GM19452 (cell line): ENCODE measurements at regions not wholly inside any gene's neighbourhood (a gene's known extent, or its start where the extent isn't known, plus 50 kb on each side); places are given as distances from the start of the nearest gene placed in this dataset.
"Not testable (repeated sequence)": the region's sequence is repeated elsewhere in the genome, so short reads cannot be mapped to it uniquely, and the experiment has no call there.

Source experiments
- ATAC-seq: cut with Tn5 transposase; IDR thresholded peaks from one replicate; pipeline ENCODE4 v1.9.1; 2021; ENCODE audit not compliant: unreplicated experiment

DNA sequence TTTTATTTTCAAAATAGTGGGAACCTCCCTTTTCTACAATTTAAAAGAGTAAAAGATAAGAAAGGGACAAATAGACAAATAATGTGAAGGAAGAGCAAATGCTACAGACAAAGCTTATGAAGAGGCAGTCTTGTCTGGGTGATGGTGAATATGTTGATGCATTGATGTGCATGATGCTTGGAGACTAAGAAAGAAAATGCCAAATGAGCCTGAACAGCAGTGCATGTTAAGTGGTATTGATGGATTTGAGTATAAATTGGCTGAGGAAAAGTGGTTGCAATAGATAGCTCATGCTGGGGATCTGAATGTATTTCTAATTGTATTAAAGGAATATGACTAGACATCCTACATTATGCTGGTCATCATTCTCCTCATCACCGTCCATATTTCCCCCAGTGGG lies 268.6 kb upstream of the ANO5 start:
- ATAC-seq, result no peak

DNA sequence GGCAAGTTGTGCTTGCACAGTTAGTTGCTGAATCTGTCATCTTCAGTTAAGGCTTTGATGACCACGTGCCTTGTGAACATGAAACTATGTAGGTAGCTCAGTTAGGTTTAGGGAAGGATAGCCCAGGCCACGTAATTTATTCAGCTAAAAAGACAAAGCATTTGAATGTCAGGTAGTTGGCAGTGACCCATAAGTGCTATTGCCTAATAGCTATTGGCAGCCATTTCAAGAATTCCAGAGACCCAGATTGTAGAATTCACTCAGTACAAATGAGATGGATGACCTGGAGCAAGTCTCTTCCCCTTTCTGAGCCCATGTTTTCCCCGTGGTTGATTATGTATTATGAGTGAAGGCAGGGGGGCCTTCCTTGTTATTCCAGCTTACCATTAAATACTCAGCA lies 265.3 kb upstream of the ANO5 start:
- ATAC-seq, result no peak

DNA sequence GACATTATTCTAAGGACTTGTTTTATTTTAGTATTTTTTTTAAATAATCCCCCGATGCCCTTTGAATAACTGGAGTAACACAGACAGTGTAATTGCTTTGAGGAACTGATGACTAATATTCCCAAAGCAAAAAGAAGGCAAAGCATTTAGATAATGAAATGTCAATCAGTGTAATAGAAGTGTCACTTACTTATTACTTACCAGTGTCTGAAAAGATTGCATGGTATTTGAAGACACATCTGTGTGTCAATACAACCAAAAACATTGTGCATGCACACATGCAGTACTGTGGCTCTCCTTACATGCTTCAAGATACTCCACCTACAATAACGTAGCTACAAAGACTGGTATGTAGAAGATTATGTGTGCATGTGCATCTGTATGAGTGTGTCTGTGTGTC lies 264.0 kb upstream of the ANO5 start:
- no peak for ATAC-seq

DNA sequence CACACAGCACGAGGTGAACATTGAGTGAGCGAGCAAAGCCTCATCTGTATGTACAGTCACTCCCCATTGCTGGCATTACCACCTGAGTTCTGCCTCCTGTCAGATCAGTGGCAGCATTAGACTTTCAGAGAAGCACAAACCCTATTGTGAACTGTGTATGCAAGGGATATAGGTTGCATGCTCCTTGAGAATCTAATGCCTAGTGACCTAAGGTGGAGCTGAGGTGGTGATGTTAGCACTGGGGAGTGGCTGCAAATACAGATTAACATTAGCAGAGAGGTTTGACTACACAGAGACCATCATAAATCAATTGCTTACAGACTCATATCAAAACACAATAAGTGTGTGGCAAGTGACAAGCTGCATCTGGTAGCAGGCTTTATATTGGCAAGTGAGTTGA lies 262.5 kb upstream of the ANO5 start:
- no peak for ATAC-seq

DNA sequence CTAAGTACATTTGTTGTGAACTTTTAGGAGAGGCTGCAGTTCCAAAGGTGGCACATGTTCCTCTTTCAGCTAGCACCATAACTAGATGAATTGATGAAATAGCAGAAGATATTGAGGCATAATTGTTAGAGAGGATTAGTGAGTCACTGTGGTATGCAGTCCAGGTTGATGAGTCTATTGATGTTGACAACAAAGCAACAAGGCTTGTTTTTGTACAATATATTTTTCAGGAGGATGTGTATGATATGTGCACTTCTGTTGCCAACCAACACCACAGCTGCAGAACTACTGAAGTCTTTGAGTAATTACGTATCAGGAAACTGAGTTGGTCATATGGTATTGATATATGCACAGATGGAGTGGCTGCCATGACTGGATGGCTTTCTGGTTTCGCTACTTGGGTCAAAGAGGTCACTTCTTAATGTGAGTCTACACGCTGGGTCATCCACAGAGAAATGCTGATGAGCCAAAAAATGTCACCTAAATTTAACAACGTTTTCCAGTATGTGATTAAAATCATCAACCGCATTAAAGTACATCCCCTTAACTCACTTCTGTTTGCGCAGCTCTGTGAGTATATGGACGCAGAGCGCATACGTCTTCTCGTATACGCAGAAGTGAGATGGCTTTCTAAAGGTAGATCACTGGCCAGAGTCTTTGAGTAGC lies 261.3 kb upstream of the ANO5 start:
- ATAC-seq, result no peak

DNA sequence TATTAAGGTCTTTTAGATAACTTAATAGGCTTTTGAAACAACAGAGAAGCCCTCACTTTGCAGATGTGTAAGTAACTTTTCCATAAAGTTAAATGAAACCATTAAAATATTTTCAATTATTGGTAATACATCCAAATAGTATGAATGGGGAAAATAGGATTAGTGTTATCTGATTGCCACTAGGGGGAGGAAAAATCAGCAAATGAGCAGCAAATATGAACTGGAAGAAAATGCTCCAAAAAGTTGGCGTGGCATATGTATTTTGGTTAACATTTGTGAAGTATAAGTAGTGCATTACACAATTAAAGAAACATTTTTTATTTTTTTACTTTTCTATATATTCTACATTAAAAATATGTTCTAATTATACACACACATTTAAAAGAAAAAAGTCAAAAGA lies 259.8 kb upstream of the ANO5 start:
- ATAC-seq, result no peak

DNA sequence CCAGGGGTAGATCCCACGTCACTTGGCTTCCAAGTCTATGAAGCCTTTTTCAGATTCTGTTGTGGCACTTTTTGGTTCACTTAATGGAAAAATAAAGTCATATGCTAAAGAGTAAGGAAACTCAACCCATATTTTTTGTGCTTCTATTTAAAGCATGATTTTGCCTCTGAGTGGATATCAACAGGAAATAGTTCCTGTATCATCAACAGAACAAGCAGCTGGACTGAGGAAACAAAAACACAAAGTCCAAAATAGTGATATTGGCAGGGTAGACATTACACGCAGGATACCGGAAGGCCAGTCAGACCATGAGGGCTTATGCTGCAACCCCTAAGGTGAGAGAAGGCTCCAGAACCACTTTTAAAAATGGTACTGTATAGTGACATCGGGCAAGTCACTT lies 248.3 kb upstream of the ANO5 start:
- ATAC-seq, result no peak

DNA sequence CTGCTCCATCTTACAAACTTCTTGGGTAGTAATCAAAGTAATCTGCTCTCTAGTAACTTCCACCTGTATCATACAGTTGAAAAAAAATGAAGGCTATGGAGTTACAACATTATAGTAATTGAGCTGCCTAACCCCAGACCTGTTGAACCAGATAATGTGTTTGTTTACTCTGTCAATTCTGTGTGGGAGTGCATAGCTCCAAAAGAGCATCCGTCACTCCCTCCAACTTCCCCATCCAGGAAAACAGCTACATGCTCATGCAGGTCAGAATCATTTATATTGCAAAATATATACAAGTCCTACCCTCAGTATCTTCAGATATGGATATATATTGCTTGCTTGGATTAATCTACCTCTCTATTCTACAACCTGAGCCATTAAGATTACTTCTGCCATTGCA lies 244.0 kb upstream of the ANO5 start:
- ATAC-seq, result no peak

DNA sequence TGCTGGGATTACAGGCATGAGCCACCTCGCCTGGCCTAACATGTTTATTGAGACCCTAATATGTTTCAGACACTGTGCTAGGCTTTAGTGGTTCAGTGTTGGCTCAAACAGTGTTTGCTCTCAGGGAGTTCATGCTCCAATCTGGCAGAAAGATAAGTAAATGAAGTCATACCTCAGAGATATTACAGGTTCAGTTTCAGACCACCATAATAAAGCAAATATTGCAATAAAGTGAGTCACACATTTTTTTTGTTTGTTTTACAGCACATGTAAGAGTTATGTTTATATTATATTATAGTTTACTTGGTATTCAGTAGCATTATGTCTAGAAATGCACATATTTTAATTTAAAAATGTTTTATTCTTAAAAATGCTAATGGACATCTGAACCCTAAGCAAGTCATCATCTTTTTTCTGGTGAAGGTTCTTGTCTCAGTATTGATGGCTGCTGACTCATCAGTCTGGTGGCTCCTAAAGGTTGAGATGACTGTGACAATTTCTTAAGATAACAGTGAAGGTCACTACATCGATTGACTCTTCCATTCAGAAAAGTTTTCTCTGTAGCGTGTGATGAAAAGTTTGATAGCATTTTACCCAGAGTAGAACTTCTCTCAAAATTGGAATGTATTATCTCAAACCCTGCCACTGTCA lies 243.0 kb upstream of the ANO5 start:
- ATAC-seq, result no peak

DNA sequence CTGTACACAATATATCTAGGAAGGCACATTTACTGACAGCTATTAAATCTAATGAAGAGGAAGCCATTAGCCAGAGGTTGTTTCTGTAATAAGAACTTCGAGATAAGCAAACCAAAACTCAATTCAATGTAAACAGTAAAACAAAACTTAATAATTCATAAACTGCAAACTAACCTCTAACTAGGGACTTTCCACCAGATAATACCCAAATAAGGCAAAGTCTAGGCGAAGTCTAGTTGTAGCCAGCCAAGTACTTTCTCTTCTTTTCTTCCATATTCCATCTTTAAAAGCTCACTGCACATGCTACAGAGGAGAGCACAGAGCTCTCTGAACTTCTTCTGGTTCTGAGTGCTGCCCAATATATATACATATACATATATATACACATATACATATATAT lies 229.9 kb upstream of the ANO5 start:
- ATAC-seq, result peak; percentile 56

DNA sequence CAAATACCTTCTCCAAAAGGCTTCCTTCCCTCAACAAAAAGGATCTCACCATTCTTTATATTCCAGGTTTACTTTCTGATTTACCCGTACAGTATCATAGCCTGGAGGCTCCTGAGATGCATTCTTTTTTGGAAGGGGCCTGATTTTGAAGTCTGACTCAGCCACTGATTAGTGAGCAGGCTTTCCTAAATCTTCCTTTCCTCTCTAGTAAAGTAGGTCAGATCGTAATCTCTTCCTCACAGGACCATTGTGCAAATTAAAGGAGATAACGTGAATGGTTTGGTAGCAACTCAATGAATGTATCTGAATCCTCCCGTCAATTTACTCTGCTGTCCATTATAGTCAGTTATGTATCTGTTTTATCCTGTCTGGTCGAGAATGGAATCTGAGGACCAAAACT lies 227.7 kb upstream of the ANO5 start:
- ATAC-seq, result no peak

DNA sequence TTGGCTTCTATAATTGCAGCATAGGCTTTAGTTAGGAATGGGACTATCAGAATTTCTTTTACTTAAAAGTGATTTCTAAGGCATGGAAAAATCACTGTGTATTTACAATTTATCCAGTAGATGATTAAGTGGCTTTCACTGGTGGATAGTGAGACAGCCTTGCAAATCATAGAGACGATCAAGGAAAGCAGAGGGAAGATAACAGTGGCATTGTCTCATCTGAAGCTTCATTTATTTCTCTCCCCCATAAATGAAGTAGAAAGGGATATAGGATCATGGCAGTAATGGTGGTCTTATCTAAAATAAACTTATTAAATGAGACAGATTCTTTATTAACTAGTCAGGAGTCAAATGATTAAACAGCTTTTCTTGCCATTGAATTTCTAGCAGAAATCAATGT lies 224.2 kb upstream of the ANO5 start:
- no peak for ATAC-seq

DNA sequence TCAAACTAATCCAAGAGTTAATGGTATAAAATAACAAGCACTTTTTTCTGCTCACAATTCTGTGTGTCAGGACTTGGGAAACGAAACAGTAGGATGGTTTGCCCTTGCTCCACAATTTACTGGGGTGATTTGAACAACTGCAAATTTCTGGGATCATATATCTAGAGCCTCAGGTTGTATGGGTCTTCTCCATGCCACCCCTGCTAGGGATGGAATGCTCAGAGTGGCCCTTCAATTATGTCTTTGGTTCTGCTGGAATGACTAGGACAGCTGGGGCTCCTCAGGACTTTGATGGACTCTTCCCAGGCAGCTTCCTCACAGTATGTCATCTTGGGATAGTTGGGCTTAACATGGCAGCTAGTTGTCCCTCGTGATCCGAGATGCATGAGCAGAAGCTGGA lies 223.0 kb upstream of the ANO5 start:
- no peak for ATAC-seq

DNA sequence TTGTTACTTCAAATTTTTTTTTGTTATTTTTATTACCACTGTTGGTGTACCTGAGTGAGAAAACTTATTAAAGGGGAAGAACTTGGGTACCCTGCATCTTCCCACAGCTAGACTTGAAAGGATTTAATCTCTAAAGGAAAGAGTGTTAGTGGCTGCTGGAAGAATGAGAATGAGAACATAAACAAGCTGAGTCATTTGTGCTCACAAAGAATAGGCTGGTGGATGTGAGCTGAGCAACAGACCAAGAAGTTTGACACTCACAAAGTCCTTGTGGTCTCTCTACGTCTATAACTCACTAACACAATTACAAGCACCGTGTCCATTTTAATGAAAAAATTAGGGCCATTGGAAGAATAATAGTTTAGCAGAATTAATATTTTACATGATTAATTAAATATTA lies 217.6 kb upstream of the ANO5 start:
- ATAC-seq, result no peak

DNA sequence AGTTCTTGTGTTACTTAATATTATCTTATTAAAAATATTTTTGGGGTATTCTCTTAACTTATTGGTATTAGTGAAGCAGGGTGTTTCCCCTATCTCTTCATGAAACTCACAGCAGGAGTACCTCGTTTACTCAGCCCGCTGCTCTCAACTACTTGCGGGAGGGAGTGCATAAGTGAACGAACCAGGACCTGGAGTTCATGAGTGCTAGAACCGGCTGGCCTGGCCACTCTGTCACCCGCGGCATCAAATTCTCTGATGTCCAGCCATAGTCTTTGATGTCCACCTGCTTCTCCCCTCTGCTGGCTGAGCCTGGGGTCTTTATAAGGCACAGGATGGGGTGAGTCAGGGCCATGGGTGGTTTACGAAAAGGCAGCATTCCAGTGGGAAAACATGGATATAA lies 216.7 kb upstream of the ANO5 start:
- no peak for ATAC-seq

DNA sequence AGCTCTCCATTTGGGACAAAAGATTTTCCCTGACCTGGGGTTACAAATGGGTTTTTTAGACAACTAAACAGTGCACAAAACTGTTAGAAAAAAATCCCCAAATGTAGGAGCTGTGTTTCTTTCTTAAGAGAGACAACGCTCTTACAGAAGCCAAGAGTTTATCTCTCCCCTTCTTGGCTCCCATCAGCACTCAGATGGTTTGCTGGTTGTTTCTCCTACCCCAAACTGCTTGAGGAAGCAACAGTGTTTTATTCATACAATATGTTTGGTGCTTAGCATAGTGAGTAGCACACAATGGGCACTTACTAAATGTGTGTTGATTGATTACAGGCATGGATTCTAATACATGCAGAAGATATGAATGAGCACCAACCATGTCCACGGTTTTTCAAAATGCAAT lies 209.5 kb upstream of the ANO5 start:
- no peak for ATAC-seq

DNA sequence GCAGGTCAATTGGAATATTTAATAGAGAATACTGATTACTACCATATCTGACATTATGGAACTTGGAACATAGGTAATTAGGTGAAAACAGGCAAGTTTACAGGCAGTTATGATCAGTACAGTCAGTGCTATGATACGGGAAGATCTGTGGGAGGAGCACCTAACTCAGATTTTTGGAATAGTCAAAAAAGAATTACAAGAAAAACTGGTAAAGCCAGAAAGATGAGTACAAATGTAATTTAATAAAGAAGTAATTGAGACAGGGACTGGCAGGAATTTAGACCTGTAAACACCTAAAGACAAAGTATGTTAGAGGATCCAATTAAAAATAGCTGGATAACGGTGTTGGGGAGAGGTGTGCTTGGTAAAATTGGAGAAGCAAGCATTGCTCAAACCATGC lies 206.5 kb upstream of the ANO5 start:
- no peak for ATAC-seq

DNA sequence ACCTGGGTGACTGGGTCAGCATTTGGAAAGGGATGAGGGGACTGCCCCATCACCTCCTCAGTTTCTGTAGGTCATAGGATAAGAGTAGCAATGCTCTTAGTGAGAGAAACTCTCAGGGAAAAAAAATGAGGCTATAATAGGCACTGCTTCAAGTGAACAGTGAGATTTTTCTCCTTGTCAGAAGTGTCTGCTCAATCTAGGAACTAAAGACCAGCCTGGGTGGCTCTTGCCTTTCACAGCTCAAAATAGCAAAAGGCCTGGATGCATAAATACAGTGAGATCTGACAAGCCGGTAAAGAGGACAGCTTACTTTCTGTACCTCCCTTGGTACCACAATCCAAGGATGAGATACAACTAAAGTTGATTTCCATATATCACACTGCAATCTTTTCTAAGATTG lies 205.6 kb upstream of the ANO5 start:
- no peak for ATAC-seq

DNA sequence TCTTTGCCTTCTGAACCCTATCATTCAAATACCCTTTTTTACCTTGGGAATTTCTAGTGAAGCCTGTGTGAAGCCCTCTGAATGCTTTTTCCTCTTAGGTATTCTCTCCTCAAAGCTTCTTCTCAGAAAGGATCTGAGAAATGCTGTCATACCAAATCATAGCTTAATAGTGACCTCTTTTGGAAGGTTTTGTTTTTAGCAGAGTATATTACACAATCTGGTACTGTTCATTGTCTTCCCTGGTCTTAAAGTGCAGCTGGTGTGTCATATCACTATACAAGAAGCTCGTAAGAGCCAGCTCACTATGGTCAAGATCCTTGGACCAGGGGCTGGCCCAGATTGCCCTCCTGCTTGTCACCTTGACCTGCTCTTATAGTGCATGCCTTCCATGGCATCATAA lies 204.4 kb upstream of the ANO5 start:
- ATAC-seq, result no peak

DNA sequence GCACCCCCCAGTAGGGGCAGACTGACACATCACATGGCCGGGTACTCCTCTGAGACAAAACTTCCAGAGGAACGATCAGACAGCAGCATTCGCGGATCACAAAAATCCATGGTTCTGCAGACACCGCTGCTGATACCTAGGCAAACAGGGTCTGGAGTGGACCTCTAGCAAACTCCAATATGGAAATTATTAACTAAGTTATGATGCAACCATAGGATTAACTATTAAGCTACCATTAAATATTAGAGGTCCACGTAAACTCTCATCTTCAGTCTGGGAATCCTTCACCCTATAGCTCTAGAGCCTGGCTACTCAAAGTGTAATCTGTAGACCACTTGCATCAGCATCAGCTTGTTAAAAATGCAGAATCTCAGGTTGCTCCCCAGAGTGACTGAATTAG lies 191.1 kb upstream of the ANO5 start:
- not testable (repeated sequence) for ATAC-seq

DNA sequence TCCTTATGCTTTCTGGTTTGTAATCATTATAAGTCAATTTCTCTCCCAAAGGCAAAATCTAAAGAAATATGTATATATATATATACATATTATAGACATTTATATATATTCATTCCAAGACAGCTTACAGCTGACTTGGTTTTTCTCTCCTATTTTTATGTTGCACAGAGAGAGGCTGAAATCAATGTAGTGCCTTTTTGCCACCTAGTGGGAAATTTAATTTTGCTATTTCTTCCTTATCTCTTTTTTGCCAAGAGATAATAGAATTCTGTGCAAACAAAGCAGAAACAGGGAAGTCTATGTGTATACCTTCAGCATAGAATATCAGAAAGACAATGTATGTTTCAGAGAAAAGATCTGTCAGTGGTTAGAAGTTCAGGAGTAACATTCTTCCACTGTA lies 186.0 kb upstream of the ANO5 start:
- no peak for ATAC-seq

DNA sequence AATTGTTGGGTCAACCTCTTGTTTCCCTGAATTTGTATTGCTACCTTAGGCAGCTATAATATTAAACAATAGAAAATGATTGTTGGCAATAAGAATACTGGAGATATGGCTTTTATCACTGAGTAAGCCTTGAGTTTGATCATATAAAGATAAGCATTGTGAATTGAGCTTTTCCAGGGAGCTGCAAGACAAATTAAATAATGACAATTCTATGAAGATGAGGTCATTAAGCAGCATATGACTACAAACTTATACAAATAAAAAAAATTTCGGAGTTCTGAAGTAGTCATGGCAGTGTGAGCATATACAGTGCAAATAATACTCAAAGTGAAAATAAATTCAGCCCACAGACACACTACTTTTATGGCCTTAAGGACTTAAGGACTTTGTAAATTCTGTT lies 161.1 kb upstream of the ANO5 start:
- no peak for ATAC-seq

DNA sequence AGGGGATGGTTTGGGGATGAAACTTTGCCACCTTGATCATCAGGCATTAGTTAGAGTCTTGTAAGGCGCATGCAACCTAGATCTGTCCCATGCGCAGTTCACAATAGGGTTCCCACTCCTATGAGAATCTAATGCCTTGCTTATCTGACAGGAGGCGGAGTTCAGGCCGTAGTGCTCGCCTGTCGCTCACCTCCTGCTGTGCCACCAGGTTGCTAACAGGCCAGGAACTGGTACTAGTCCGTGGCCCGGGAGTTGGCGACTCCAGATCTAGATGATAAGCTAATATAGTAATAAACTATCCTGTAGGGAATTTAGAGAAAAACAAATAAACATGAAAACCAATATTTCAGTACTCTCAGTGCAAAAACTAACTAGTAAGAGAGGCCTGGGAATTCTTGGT lies 155.4 kb upstream of the ANO5 start:
- ATAC-seq, result no peak
